NCI-H774 (cell line): ENCODE measurements at regions not wholly inside any gene's neighbourhood (a gene's known extent, or its start where the extent isn't known, plus 50 kb on each side); places are given as distances from the start of the nearest gene placed in this dataset.

Experiments used
- DNase-seq: peaks from one replicate; lab custom pipeline; 2025; lab: John Stamatoyannopoulos, UW

DNA sequence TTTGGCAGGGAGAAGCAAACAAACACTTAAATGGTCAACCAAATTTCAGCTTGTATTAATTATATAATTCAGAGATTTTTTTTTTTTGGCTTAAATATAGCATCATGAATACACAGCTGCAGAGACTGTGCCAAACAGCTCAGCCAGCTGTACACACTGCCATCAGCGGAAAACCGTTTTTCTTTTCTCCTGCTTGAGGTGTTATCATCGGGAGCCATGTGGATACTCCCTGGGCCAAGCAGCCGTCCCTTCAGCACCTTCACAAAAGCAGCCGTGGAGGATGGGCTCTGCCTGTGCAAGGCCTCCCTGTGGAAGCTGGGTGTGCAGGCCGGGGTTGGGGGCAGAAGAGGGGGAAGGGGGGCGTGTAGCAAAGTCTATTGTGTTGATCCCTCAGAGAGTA is 85.0 kb downstream of the NUF2 start:
- DNase-seq, result no peak

DNA sequence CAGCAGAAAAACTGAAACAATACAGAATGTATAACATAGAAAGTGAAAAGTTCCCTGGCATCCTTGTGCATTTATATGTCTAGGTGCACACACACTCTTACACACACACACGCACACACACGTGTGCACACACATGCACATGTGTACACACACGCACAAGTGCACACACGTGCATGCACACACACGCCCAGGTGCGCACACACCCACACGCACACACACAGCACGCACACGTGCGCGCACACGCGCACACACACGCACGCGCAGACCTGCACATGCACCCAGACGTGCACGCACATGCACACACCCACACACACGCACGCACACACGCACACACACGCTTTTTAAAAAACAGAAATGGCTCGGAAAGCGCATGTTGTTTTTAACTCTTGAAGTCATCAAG is 86.5 kb downstream of the NUF2 start:
- DNase-seq, result no peak

DNA sequence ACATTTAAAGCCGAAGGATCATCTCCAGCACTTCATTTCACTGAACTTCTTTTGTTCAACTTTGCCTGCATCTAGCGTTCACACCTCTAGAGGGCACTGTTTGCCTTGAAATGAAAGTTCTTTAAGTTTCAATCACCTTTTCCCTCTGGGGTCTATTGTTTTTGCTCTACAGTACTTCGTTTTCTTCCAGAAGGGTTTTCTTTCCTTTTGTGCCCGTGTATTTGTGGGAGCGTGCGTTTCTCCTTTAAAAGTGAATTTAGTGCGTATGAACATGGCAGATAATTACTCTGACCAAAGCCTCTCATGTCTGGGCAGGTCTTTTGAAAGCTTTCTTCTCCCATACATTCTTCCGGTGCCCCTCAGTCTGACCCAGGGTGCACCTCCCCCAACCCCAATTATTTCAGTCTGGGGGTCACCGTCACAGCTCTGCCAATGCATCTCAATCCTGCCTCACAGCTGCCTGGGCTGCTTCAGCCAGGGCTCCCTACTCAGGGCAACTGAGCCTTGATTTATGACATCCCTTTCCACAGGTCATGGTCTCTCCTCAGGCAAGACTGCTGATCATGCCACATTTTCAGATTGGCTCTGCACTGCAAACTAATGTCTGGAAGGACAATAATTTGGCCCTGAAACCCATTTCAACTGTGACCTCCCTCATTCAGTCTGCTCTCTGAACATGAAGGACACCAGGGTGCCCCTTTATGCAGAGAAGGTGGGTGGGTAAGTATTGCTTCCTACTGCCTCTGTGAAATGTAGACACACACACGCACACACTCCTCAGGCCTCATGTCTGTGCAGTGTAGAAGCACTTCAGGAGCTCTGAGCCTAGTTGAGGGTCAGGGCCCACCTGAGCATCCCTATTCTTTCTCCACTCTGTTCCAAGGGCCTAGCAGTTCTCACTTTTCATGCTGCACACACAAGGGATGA is 88.6 kb downstream of the NUF2 start:
- peak; percentile 53 for DNase-seq

DNA sequence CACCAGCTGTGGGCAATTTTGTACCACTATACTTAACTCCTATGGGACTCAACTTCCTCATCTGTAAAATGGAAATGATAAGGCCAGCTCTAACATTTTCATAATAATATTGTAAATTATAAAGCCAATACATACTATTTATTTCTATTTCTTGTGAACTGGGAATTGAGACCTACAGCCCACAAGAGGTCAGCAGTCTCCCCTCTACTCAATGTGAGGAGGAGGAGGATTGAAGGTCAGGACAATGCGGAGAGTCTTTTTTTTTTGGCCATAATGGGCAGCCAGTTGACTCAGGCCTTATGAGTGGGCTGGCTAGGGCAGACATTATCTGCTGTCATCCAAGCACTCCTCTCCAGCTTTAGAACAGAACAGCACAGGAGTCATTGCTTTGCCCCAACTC is 90.5 kb downstream of the NUF2 start:
- no peak for DNase-seq

DNA sequence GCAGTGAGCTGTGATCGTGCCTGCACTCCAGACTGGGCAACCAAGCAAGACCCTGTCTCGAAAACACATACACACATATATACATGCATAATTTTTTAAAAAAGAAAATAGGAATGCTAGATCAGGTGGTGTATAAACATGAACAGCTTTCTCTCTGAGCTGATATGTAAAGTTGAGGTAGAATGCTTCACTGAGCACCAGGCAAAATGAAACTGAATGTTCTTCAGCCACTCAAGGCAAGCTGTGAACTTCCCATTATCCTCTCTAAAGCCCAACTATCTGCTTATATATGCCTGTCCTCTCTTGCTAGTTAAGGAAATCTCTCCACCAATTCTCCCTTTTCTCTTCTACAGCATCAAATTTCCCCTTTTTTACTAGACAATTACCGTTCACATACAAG is 93.0 kb downstream of the NUF2 start:
- DNase-seq, result no peak

DNA sequence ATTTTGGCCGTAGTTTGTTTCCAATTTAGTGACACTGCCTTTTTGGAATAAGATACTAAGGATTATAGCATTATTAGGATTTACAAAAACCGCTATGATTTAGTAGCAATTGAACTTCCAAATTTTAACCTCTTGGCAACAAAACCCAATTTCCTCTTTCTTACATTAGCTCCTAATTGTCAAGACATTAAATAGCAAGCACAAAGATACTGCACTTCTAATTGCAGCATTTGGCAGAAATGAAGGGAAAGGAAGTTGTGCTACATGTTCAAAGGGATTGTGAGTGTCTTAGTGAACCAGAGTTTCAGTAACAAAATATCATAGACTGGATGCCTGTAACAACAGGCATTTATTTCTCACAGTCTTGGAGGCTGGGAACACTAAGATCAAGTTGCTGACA is 99.9 kb downstream of the NUF2 start:
- DNase-seq, result no peak

DNA sequence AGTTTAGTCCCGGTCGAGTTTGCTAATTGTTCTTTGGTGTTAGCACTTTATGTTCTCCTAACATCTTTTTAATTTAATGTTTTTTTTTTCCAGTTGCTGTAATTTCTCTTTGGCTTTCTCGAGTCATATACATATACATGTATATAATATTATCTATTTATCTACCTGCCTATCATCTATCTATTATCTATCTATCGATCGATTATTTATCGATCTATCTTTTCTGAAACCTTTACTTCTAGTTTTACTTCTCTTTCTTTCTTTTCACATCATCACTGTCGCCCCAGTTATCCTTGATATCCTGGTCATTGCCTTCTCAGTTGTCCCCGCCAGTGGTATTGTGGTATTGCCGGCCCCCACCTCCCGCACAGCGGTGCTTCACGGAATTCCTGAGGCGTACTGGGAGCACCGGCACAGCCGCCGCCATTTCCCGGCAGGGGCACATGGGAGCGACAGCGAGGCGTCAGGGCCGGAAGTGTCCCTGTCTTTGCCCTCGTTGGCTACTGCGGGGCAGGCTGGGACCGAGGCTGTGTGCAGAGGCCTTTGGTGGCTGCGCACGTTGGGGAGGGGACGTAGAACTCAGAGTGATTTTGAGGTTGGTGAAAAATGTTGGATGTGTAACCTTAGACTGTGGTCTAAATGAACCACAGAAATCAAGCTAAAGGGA is 101.1 kb downstream of the NUF2 start:
- no peak for DNase-seq

DNA sequence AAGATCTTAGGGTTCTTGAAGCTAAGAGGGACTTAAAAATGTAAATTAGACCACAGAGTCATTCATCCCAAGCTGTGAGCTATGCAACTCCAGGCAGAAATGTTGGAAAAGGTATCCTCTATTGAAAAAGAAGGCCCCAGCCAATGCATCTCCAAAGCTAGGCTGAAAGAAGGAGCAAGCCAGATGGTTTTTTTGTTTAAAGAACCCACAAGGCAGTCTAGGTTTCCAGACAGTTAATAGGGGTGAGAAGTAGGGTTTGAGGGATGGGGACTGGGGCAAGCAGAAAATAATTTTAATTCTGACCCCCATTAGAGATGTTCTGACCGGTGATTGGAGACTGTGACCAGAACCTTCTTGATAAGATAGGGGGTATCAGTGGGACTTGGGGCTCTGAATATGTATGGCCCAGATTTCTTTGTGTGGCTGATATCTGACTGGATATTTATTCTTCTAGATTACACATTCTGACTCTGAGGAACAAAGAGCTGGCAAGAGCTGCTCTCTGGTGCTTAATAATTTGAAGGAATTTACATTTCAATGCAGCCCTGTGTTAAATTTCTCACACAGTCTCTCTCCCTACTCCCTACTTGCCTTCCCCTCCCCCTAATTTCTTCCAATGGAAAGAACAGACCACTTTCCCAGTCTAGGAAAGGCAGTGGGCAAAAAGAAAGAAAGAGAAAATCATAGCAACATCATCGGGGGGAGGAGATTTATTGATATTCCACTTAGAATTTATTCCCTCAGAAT is 104.9 kb downstream of the NUF2 start:
- DNase-seq, result no peak

DNA sequence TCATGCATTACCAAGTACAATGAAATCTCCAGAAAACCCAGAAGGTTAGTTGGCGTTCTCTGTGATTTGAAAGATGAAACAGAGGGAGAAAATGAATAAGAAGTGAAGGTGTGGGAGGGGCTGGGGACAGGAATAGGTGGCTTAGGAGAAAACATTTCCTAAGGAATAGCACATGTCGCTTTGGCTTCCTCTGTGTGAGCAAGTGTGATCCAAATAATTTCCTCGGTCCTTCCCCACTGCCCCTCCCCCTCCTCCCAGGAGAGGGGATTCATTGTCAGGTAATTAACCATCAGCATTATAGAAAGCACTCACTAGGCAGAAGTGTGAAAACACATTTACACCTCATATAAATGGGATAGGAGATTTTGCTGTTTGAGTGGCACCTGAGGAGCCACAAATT is 105.5 kb downstream of the NUF2 start:
- no peak for DNase-seq

DNA sequence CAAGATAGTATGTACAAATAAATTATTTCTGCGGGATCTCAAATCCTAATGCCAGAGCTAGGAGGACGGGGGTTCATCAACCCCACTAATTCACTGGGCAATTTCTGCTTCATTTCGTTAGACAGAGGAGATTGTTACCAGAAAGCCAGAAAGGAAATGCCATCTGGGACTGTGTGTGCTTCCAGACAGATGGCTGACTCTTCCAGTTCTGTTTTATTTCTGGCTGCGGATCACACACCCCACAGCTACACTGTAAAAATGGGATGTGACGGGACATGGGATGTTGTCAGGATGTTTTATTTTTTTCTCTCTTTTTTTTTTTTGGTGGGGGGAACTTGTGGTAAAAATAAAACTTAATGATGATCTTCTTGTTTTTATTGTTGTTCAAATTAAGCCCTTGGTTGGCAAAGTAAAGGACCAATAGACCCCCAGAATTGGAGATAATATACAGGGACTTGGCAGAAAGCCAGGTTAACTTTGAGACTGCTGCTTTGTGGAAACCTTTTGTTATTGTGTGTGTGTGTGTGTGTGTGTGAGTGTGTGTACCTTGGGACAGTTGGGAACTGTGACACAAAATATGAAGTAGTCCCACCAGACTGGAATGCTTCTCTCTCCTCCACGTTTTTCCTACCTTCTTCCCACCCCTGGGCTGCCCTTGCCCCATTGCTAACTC is 114.5 kb downstream of the NUF2 start:
- DNase-seq, result no peak

DNA sequence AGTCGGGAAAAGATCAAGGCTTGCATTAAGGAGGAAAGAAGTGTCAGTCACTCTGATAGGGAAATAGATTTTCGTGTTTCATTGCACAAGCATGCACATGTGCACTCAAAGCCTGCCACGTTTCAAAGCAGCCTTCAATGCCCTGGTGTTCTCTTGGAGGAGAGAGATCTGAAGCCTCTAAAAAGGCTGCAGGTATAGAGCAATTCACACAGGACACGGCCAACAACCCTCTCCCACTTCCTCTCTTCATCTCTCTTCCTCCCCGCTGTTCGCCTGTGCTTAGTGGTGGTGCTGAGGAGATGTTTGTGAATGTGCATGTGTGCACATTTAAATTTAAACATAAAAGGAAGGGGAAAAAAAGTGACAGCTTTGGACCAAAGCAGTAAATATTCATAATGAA is 117.7 kb downstream of the NUF2 start:
- DNase-seq, result no peak

DNA sequence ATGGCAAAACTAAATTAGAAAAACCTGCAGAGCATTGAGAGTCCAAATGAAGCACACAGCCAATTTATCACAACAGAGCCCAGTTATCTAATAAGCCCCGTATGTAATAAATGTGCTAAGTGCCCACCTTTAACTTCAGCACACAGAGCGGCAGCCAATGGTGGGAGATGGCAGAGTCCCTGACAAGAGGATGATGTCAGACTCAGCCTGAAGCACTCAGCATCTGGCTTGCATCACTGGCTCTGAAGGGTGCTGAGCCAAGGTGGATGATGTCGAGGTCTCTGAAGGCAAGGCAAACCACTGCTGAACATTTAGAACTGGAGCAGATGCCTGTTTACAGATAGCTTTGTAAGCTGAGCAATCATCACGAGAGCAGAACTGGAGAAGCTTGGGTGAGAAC is 118.3 kb downstream of the NUF2 start:
- DNase-seq, result no peak

DNA sequence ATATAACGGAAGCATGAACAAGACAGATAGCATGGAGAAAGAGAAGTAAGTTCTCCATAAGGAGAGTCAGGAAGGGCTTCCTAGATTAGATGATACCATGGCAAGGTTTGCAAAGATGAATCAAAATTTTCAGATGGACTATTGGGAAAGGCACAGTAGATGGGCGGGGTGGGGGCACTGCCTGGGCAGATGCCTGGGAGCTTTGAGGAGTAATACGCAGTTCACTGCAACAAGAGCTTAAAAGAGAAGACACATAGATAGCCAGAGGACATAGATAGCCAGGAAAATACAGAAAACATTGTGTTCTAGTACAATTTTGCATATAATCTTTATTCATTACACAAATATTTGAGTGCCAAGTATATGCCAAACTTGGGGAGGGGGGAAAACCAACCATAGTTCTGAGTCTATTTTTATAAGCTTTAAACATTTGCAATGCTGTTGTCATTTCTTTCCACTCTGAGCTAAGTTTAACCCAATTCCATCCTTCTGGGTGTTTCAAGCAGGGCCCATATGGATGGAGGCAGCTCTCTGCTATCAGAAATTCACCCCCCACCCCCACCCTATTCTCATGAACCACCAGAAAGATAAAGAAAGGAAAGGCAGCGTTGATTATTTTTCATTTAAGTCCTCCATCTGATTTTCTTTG is 120.6 kb downstream of the NUF2 start:
- DNase-seq, result no peak

DNA sequence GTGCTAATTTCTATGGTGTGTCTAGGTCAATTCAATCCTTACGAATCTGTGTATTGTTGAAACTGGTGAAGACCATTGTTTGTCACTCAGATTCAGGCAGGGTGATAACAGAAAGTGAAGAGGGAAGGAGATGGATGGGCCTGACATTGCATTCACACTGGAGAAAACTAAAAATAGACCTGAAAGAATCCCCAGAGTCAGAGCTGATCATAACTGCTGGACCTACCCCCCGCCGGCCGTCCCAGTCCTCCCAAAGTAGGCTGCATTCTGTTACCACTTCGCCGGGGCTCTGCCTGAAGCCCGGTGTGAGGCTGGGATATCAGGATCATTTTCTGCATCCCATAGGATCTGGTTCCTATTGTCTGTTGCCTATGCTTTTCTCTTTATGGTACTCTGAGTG is 121.1 kb downstream of the NUF2 start:
- DNase-seq, result no peak

DNA sequence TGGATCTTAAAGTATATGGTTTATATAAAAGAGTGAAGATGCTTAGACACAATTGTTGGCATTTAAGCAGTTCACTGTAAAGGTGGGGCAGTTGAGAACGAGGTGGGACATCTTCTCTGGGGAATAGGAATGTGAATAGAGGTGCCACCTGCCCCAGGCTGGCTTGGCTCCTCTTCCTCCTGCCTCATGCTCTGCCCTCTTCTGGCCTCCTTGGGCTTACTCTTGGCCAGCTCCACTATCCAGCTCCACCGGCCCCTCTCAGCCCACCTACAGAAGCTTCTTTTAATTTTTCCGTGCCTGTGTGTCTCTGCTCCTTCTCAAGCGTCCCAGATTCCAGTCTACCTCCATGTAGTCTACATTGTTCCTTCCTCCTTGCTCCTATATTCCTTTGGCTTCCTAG is 122.1 kb downstream of the NUF2 start:
- no peak for DNase-seq

DNA sequence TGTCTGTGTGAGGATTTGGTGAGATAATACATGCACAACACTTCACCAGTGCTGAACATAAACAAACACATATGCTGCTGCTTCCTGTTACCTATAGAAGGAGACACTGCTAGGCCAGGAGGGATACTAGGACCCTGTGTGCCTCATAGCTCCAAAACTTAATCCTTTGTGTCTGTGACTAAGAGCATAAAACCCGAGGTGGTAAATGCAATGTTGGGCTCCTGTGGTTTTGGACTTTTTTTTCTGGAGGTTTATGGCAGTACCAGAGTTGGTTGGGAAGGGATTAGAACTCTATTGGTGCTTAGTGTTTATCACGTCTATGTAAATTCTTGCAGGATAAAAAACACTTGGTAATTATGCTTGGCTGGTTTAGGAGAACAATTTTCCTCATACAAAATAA is 122.9 kb downstream of the NUF2 start:
- DNase-seq, result no peak

DNA sequence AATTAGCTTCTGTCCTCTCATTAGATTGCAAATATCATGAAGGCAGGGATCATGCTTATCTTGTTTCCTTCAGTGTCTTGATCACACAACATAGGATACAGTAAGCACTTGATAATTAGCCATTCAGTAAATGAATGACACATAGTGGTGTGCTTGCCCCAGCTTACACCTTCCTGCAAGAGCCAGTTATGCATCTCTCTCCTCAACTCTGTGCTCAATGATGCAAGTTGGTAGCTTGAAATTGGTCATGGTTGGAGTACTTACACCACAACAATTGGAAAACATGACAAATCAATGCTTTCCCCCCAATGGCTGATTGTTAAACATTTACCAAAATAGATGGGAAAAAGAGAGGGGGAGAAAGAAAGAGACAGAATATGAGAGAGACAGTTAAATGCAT is 129.2 kb downstream of the NUF2 start:
- DNase-seq, result no peak

DNA sequence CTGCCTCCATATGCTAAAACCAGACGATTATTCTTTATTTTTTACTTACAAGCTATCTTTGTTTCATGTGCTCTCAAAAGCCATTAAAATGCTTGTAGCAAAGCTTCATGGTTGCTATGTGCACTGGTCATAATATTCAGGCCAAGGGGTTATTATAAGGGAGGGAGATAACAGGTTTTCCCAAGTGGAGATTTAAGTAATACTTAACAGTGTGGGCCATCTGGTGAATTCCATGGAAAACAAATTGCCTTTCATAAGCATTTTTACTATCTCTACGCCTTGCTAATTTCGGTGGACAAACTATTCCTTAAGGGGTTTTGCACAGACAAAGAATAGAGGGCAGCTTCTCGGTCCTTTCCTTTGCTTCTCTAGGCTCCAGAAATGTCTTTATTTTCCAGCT is 137.8 kb downstream of the NUF2 start:
- DNase-seq, result no peak

DNA sequence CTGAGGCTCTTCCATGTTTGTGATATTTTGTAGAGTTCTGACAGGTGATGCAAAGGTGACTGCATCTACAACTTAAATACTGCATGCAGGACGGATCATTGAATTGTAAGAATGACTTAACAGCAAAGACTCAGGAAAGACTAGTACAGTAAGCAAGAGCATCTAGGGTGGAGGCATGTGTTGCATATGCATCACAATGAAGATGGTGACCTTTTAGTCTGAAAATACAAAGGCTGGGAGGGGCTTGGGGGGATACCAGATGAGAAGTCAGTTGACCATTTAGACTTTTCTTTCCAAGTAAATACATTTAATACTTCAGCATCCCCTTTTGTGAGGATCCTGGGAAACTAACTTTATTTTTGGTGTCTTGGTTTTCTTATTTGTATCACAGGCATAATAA is 145.5 kb downstream of the NUF2 start:
- DNase-seq, result no peak

DNA sequence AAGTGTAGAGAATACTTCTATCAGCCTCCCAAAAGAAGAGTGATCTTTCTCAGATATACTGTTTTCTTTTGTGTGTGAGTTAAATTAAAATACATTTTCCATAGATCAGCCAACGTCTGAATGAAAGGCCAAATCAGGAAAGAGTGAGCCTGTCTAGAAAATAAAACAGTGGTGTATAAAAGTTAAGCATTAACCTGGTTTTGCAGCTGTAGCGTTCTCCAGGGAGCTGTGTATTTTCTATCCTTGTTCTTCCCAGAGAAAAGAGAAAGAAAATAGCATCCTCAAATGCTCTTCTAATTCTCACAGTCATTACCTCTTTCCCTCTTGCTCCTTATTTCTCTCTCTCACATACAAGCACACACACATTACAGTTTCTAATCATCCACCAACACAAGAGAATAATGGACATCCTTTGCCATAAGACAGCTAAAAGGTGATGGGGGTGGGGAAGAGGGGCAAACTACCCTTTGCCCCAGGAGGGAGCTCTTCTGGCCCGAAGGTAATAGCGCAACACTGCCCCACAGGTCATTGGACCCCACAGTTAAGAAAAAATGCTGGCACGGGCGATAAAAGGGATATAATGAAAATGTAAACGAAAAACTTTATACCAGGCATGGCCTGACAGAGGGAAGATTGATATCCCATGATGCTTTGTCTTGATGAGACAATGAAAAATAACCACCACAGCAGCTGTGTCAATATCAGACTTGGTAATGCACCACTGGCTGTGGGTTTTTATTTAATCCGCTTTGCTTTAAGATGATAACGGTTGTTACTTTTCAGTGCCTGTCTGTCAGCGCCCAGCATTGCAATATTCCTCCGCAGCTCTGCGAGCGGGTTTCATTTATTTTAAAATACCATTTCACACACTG is 150.3 kb downstream of the NUF2 start:
- DNase-seq, result peak; percentile 90
